ENCODE measurements at regions not wholly inside any gene's neighbourhood (a gene's known extent, or its start where the extent isn't known, plus 50 kb on each side); places are given as distances from the start of the nearest gene placed in this dataset.
"Not testable (repeated sequence)": the region's sequence is repeated elsewhere in the genome, so short reads cannot be mapped to it uniquely, and the experiment has no call there.

DNA sequence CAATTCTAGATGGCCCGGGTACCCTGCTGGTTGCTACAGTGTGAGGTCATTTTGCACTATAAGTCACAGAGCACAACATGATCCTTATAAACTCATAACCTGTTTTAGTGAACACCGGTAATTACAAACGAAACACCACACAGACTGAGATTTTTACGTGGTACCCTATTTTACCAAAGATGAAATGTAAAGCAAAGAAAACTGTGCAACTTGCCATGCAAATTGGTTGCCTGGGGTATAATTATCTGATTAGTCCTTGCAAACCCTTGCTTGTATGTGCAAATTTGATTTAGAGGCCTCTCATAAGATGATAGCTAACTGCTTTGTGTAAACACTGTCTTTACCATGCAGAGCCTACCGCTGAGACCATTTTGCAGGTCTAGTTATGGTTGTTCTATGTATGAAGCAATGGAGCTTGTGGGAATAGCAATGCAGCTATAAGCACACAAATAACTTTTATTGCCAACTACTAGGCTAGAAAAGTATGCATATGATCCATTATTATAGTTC, 372.1 kb upstream of the FAR2 start:
- Histone ChIP-seq H3K4me1 (ENCODE audit: control insufficient read depth, insufficient read depth, low read length) (no peaks in the 10 kb centered on the region), H3K27me3 (replicated peaks; ENCODE audit: control insufficient read depth, insufficient read depth, low read length) (no peaks in the 10 kb centered on the region), H3K4me3 (ENCODE audit: low read length) (no peak overlapping the region), H3K9me3 (ENCODE audit: control insufficient read depth, low read length) (no peaks in the 10 kb centered on the region), H3K36me3 (ENCODE audit: control insufficient read depth, insufficient read depth, low read length, severe bottlenecking) (no peaks in the 10 kb centered on the region), H3K9ac (ENCODE audit: low read length) (no peak overlapping the region)
- no peak for DNase-seq (ENCODE audit: low read depth)

DNA sequence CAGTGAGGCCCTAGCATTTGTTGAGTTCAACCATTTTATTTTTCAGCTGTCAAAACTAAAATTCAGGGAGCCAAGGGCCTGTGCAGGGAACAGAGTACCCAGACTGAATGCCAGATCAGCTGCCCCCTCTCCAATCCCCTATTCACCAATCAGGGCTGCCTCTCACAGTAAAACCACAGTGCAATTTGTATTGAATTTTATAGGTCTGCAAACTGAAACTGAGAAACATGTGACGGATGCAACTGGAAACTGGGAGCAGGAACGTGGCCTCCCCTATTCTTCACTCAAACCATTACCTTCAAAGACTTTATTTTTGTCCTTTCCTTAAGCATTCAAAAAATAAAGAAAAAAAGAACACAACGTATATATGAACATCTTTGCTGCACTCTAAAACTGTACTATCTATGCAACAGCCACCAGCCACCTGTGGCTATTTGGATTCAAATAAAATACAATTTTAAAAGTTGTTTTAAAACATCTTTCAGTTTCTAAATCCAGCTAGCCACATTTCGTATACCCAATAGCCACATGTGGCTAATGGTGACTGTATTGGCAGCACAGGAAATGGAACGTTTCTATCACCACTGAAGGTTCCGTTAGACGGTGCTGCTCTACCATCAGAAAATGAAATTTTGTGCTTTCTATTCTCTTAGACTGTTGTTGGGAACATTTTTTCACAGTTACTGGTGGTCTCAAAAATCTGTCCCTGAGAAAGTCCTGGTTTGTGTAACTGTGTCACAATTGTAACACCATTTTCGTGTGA, 371.3 kb upstream of the FAR2 start:
- Histone ChIP-seq H3K36me3 (ENCODE audit: control insufficient read depth, insufficient read depth, low read length, severe bottlenecking) (no peaks in the 10 kb centered on the region), H3K9me3 (ENCODE audit: control insufficient read depth, low read length) (no peaks in the 10 kb centered on the region), H3K9ac (ENCODE audit: low read length) (no peak overlapping the region), H3K4me1 (ENCODE audit: control insufficient read depth, insufficient read depth, low read length) (no peaks in the 10 kb centered on the region), H3K4me3 (ENCODE audit: low read length) (no peak overlapping the region), H3K27me3 (replicated peaks; ENCODE audit: control insufficient read depth, insufficient read depth, low read length) (no peaks in the 10 kb centered on the region)
- no peak for DNase-seq (ENCODE audit: low read depth)

DNA sequence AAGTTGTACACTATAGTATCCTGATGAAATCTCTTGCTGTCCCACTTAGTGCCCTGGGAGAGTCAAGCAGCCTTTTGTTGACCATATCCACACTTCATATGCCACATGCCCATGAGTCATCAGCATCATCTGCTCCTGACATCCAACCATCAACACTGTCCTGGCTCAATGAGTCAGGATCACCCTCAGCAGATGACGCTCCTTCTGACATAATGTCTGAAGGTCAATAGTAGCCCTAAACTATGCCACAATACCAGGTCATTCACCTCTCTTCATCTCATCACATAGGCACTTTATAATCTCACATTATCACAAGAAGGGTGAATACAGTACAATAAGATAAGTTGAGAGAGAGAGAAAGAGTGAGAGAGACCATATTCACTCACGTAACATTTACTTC, 369.0 kb upstream of the FAR2 start:
- Histone ChIP-seq H3K9ac (ENCODE audit: low read length) (no peak overlapping the region), H3K27me3 (replicated peaks; ENCODE audit: control insufficient read depth, insufficient read depth, low read length) (no peaks in the 10 kb centered on the region), H3K36me3 (ENCODE audit: control insufficient read depth, insufficient read depth, low read length, severe bottlenecking) (no peaks in the 10 kb centered on the region), H3K4me3 (ENCODE audit: low read length) (no peak overlapping the region), H3K4me1 (ENCODE audit: control insufficient read depth, insufficient read depth, low read length) (no peaks in the 10 kb centered on the region), H3K9me3 (ENCODE audit: control insufficient read depth, low read length) (no peaks in the 10 kb centered on the region)
- DNase-seq (ENCODE audit: low read depth) = no peak

- Histone ChIP-seq H3K4me3 (ENCODE audit: low read length) (no peak overlapping the region), H3K27me3 (replicated peaks; ENCODE audit: control insufficient read depth, insufficient read depth, low read length) (no peaks in the 10 kb centered on the region), H3K9ac (ENCODE audit: low read length) (no peak overlapping the region), H3K4me1 (ENCODE audit: control insufficient read depth, insufficient read depth, low read length) (no peaks in the 10 kb centered on the region), H3K9me3 (ENCODE audit: control insufficient read depth, low read length) (no peaks in the 10 kb centered on the region), H3K36me3 (ENCODE audit: control insufficient read depth, insufficient read depth, low read length, severe bottlenecking) (no peaks in the 10 kb centered on the region)
- no peak for DNase-seq (ENCODE audit: low read depth)
Observed at GRCh38 chr12:28780960-28781359, 368.1 kb upstream of the FAR2 start.

DNA sequence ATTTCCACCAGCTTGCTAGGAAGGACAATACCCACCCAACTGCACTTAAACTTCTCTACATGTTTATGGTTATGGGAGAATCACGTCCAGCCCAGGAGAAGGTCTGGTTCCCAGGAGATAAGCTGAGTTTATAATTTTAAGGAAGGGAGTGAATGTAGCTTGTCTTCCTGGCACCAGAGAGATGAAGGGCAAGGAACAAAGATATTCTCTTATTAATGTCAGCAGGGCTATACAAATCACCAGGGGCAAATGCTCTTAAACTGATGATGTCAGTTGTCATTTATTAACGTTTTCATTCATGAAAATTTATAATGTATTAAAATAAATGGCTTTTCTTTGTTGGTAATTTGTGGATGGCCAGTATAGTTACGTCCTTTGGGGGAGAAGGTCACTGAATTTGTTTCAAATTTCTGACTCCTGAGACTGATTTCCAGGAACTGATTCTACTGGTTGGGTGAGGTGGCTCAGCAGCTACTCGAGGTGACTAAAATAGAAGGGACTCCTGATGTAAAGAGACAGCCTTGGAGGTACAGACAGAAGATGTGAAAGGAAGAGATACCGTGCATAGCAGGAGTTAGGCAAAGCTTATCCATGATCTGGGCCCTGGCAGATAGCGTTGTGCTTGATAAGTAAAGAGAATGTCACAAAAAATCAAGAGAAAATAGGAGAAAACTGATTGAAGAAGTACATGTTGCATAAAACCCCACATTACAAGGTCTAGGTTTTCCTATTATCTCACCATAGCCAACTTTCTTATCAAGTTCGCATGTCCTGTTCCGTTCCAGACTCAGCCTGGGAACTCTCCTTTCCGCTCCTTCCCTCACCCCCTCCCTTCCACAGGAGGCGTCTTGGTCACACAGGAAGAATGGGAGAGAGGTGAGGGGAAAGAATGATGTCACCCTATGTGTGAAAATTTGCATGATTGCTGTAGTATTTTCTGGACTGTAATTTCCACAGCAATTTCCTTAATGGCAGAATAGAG, 367.1 kb upstream of the FAR2 start:
- Histone ChIP-seq H3K27me3 (replicated peaks; ENCODE audit: control insufficient read depth, insufficient read depth, low read length) (no peaks in the 10 kb centered on the region), H3K36me3 (ENCODE audit: control insufficient read depth, insufficient read depth, low read length, severe bottlenecking) (no peaks in the 10 kb centered on the region), H3K4me1 (ENCODE audit: control insufficient read depth, insufficient read depth, low read length) (no peaks in the 10 kb centered on the region), H3K4me3 (ENCODE audit: low read length) (no peak overlapping the region), H3K9me3 (ENCODE audit: control insufficient read depth, low read length) (no peaks in the 10 kb centered on the region), H3K9ac (ENCODE audit: low read length) (no peak overlapping the region)
- DNase-seq (ENCODE audit: low read depth) = no peak

DNA sequence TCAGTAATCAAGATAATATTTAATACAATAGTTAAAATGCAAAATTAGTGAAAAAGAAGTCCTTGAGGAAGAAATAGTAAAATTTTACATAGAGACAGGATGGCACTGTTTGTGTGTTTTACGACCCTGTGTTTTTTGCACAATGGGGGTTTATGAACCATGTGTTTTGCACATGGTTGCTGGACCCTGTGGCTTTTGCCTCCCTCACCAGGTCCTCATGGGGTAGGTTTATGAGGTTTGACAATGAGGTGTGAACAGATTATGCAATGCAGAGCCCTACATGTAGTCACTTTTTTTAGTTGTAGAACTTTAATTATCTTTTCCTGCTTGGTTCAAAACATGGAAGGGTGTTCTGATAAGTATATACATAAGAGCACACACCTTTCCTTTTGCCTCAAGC, 366.3 kb upstream of the FAR2 start:
- Histone ChIP-seq H3K9ac (ENCODE audit: low read length) (no peak overlapping the region), H3K4me3 (ENCODE audit: low read length) (no peak overlapping the region), H3K4me1 (ENCODE audit: control insufficient read depth, insufficient read depth, low read length) (no peaks in the 10 kb centered on the region), H3K36me3 (ENCODE audit: control insufficient read depth, insufficient read depth, low read length, severe bottlenecking) (no peaks in the 10 kb centered on the region), H3K27me3 (replicated peaks; ENCODE audit: control insufficient read depth, insufficient read depth, low read length) (no peaks in the 10 kb centered on the region), H3K9me3 (ENCODE audit: control insufficient read depth, low read length) (no peaks in the 10 kb centered on the region)
- DNase-seq (ENCODE audit: low read depth) = no peak

DNA sequence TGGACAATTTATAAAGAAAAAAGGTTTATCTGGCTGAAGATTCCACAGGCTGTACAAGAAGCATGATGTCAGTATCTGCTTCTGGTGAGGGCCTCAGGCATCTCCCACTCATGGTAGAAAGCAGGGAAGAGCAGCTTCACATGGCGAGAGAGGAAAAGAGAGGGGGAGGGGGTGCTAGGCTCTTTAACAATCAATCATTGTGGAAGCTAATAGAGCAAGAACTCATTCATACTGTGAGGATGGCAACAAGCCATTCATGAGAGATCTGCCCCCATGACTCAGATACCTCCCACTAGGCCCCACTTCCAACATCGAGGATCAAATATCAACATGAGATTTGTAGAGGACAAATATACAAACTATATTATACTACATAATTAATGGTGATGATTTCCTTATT, 361.9 kb upstream of the FAR2 start:
- no peaks in the 10 kb centered on the region for H3K9me3 ChIP-seq (ENCODE audit: control insufficient read depth, low read length)
- no peaks in the 10 kb centered on the region for H3K4me1 ChIP-seq (ENCODE audit: control insufficient read depth, insufficient read depth, low read length)
- DNase-seq (ENCODE audit: low read depth) = no peak

DNA sequence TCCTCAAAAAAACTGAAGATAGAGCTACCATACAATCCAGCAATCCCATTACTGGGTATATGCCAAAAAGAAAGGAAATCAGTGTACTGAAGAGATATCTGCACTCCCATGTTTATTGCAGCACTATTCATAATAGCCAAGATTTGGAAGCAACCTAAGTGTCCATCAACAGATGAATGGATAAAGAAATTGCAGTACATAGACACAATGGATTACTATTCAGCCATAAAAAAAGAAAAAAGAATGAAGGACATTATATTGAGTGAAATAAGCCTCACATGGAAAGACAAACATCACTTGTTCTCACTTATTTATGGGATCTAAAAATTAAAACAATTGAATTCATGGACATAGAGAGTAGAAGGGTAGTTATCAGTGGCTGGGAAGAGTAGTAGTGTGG, 360.8 kb upstream of the FAR2 start:
- H3K4me1 ChIP-seq (ENCODE audit: control insufficient read depth, insufficient read depth, low read length); H3K27me3 ChIP-seq (replicated peaks; ENCODE audit: control insufficient read depth, insufficient read depth, low read length); H3K4me3 ChIP-seq (ENCODE audit: low read length); H3K9ac ChIP-seq (ENCODE audit: low read length); DNase-seq (ENCODE audit: low read depth); H3K9me3 ChIP-seq (ENCODE audit: control insufficient read depth, low read length); H3K36me3 ChIP-seq (ENCODE audit: control insufficient read depth, insufficient read depth, low read length, severe bottlenecking): not testable (repeated sequence)

More for the DNA sequence above, 361.9 kb upstream of the FAR2 start:
- H3K9ac ChIP-seq (ENCODE audit: low read length) = no peak overlapping the region
- no peak overlapping the region for H3K4me3 ChIP-seq (ENCODE audit: low read length)
- no peaks in the 10 kb centered on the region for H3K36me3 ChIP-seq (ENCODE audit: control insufficient read depth, insufficient read depth, low read length, severe bottlenecking)
- no peaks in the 10 kb centered on the region for H3K27me3 ChIP-seq (replicated peaks; ENCODE audit: control insufficient read depth, insufficient read depth, low read length)

DNA sequence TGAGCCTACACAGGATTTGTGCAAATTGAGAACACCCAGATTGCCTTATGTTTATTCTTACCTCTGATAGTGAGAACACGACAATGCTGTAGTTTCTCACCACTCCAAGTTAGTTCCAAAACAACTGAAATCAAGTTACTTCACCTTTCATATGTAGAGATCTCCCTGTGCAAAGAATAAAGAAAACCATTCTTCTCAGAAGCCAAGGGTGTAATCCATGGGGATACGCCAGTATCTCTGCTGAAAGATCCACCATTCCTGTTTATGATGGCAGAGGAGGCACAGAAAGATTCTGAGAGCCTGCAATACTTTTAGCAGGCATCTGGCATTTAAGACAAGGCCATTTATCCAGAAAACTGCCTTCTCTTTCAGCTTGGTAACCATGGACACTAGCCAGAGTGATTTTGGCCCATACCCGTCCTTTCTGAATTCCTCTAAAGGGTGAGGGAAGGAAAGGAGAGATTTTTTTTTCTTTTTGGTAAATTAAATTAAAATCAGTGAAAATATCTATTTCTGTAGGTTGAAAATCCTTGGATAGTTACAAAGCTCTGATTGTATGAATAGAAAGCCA, 355.4 kb upstream of the FAR2 start:
- H3K4me3 ChIP-seq (ENCODE audit: low read length) = no peak overlapping the region
- no peaks in the 10 kb centered on the region for H3K36me3 ChIP-seq (ENCODE audit: control insufficient read depth, insufficient read depth, low read length, severe bottlenecking)
- no peaks in the 10 kb centered on the region for H3K9me3 ChIP-seq (ENCODE audit: control insufficient read depth, low read length)
- DNase-seq (ENCODE audit: low read depth) = no peak
- H3K27me3 ChIP-seq (replicated peaks; ENCODE audit: control insufficient read depth, insufficient read depth, low read length) = no peaks in the 10 kb centered on the region
- H3K4me1 ChIP-seq (ENCODE audit: control insufficient read depth, insufficient read depth, low read length) = peaks cover 20% of the 10 kb centered on the region
- no peak overlapping the region for H3K9ac ChIP-seq (ENCODE audit: low read length)

GRCh38 chr12:28794211-28794610, 354.9 kb upstream of the FAR2 start:
- Histone ChIP-seq H3K4me1 (ENCODE audit: control insufficient read depth, insufficient read depth, low read length) (peaks cover 25% of the 10 kb centered on the region), H3K36me3 (ENCODE audit: control insufficient read depth, insufficient read depth, low read length, severe bottlenecking) (no peaks in the 10 kb centered on the region), H3K4me3 (ENCODE audit: low read length) (peak overlapping the region; percentile 46), H3K9ac (ENCODE audit: low read length) (peak overlapping the region; percentile 7), H3K9me3 (ENCODE audit: control insufficient read depth, low read length) (no peaks in the 10 kb centered on the region), H3K27me3 (replicated peaks; ENCODE audit: control insufficient read depth, insufficient read depth, low read length) (no peaks in the 10 kb centered on the region)
- DNase-seq (ENCODE audit: low read depth) = peak; percentile 7

GRCh38 chr12:28794786-28795185, 354.3 kb upstream of the FAR2 start:
- Histone ChIP-seq H3K9me3 (ENCODE audit: control insufficient read depth, low read length) (no peaks in the 10 kb centered on the region), H3K9ac (ENCODE audit: low read length) (no peak overlapping the region), H3K36me3 (ENCODE audit: control insufficient read depth, insufficient read depth, low read length, severe bottlenecking) (no peaks in the 10 kb centered on the region), H3K4me3 (ENCODE audit: low read length) (peak overlapping the region; percentile 46), H3K4me1 (ENCODE audit: control insufficient read depth, insufficient read depth, low read length) (peaks cover 30% of the 10 kb centered on the region), H3K27me3 (replicated peaks; ENCODE audit: control insufficient read depth, insufficient read depth, low read length) (no peaks in the 10 kb centered on the region)
- no peak for DNase-seq (ENCODE audit: low read depth)

All from adipocyte (in vitro differentiated cells).